GM18519 (cell line): ENCODE measurements at regions not wholly inside any gene's neighbourhood (a gene's known extent, or its start where the extent isn't known, plus 50 kb on each side); places are given as distances from the start of the nearest gene placed in this dataset.
"Not testable (repeated sequence)": the region's sequence is repeated elsewhere in the genome, so short reads cannot be mapped to it uniquely, and the experiment has no call there.

ENCODE experiments used
- ATAC-seq: cut with Tn5 transposase; IDR thresholded peaks from one replicate; pipeline ENCODE4 v1.9.1; 2021; ENCODE audit warnings: mild to moderate bottlenecking, moderate library complexity; ENCODE audit not compliant: unreplicated experiment, low FRiP score

- ATAC-seq, result no peak
Observed at GRCh38 chr4:188639479-188640100, 500.3 kb downstream of the TRIML1 start.

- no peak for ATAC-seq
Observed at GRCh38 chr4:188647820-188648370, 508.7 kb downstream of the TRIML1 start.

- ATAC-seq, result no peak
Observed at GRCh38 chr4:188649635-188650034, 510.4 kb downstream of the TRIML1 start.

GRCh38 chr4:188650516-188650915 lies 511.3 kb downstream of the TRIML1 start:
- no peak for ATAC-seq

- no peak for ATAC-seq
Observed at GRCh38 chr4:188657365-188657764, 518.1 kb downstream of the TRIML1 start.

- no peak for ATAC-seq
Observed at GRCh38 chr4:188658958-188659522, 519.8 kb downstream of the TRIML1 start.

- ATAC-seq, result no peak
Observed at GRCh38 chr4:188660796-188661195, 521.6 kb downstream of the TRIML1 start.

GRCh38 chr4:188661502-188661901 lies 522.3 kb downstream of the TRIML1 start:
- ATAC-seq, result no peak

- no peak for ATAC-seq
Observed at GRCh38 chr4:188663369-188663768, 524.1 kb downstream of the TRIML1 start.

GRCh38 chr4:188665491-188666457 lies 526.5 kb downstream of the TRIML1 start:
- ATAC-seq, result no peak

- ATAC-seq, result not testable (repeated sequence)
Observed at GRCh38 chr4:188678691-188679090, 539.5 kb downstream of the TRIML1 start.

- no peak for ATAC-seq
Observed at GRCh38 chr4:188680004-188680666, 540.9 kb downstream of the TRIML1 start.

- ATAC-seq, result no peak
Observed at GRCh38 chr4:188680667-188681063, 541.4 kb downstream of the TRIML1 start.

- no peak for ATAC-seq
Observed at GRCh38 chr4:188682321-188682720, 543.1 kb downstream of the TRIML1 start.

- no peak for ATAC-seq
Observed at GRCh38 chr4:188683571-188683970, 544.3 kb downstream of the TRIML1 start.

- ATAC-seq, result no peak
Observed at GRCh38 chr4:188688956-188689355, 549.7 kb downstream of the TRIML1 start.

- ATAC-seq, result no peak
Observed at GRCh38 chr4:188691811-188692210, 552.6 kb downstream of the TRIML1 start.

- no peak for ATAC-seq
Observed at GRCh38 chr4:188695261-188695660, 556.0 kb downstream of the TRIML1 start.

- no peak for ATAC-seq
Observed at GRCh38 chr4:188697243-188697642, 558.0 kb downstream of the TRIML1 start.

GRCh38 chr4:188701952-188702351 lies 562.7 kb downstream of the TRIML1 start:
- ATAC-seq, result no peak

GRCh38 chr4:188704288-188704687 lies 565.0 kb downstream of the TRIML1 start:
- ATAC-seq, result no peak
